B cell (primary cell): ENCODE measurements at regions not wholly inside any gene's neighbourhood (a gene's known extent, or its start where the extent isn't known, plus 50 kb on each side); places are given as distances from the start of the nearest gene placed in this dataset.

Experiments
- EZH2 ChIP-seq: IDR thresholded peaks from 2 replicates; pipeline ENCODE4 v1.6.1; 2012; ENCODE audit warnings: borderline replicate concordance, low read depth, mild to moderate bottlenecking, moderate library complexity, low read length; ENCODE audit not compliant: insufficient read depth, poor library complexity, severe bottlenecking
- TF ChIP-seq, protein P1 (sequence below): fragments of 200-600 bp; IDR thresholded peaks from one replicate; pipeline ENCODE4 v1.8.0; 2022; ENCODE audit warnings: antibody characterized with exemption, mild to moderate bottlenecking

- TF ChIP-seq, protein P1, sequence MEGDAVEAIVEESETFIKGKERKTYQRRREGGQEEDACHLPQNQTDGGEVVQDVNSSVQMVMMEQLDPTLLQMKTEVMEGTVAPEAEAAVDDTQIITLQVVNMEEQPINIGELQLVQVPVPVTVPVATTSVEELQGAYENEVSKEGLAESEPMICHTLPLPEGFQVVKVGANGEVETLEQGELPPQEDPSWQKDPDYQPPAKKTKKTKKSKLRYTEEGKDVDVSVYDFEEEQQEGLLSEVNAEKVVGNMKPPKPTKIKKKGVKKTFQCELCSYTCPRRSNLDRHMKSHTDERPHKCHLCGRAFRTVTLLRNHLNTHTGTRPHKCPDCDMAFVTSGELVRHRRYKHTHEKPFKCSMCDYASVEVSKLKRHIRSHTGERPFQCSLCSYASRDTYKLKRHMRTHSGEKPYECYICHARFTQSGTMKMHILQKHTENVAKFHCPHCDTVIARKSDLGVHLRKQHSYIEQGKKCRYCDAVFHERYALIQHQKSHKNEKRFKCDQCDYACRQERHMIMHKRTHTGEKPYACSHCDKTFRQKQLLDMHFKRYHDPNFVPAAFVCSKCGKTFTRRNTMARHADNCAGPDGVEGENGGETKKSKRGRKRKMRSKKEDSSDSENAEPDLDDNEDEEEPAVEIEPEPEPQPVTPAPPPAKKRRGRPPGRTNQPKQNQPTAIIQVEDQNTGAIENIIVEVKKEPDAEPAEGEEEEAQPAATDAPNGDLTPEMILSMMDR, result no peak
- no peak for TF ChIP-seq EZH2
Measured at GRCh38 chr18:1624612-1625011, 719.9 kb downstream of the ADCYAP1 start.
